H1 (cell line): ENCODE measurements at regions not wholly inside any gene's neighbourhood (a gene's known extent, or its start where the extent isn't known, plus 50 kb on each side); places are given as distances from the start of the nearest gene placed in this dataset.

ENCODE experiments used
- CTCF ChIA-PET: fragments of 300-600 bp; sonication (Branson Sonifier 250); formaldehyde crosslinking; loops from one replicate; lab custom pipeline; 2021; ENCODE audit not compliant: partially characterized antibody; lab: Charles Lee
- POLR2A ChIA-PET: fragments of 300-600 bp; sonication (Branson Sonifier 250); formaldehyde crosslinking; loops from one replicate; lab custom pipeline; 2021; ENCODE audit warnings: inconsistent platforms; ENCODE audit not compliant: partially characterized antibody; lab: Charles Lee
- DNase-seq, 2 experiments: peaks; one replicate each; pipeline versions ENCODE4 v3.0.0 to v3.0.0-alpha.2; 2010 to 2022; ENCODE audit warnings: low spot score in 2 of 2, low read depth in 1 of 2, mixed read lengths in 1 of 2
- FAIRE-seq: peaks from 2 replicates; lab custom pipeline; 2011; peaks lifted over from hg19 to GRCh38; lab: Jason Lieb, UNC
- H2AFZ ChIP-seq: 2 replicates; pipeline ENCODE4 v1.8.1; 2012; ENCODE audit warnings: low read length, inconsistent platforms
- H2AK5ac ChIP-seq: 2 replicates; pipeline ENCODE4 v1.6.1; 2013; ENCODE audit warnings: low read depth, low read length
- H2BK120ac ChIP-seq: replicated peaks from 2 replicates; pipeline ENCODE3; 2013; ENCODE audit warnings: low read depth, low read length, inconsistent platforms
- H2BK12ac ChIP-seq: 2 replicates; pipeline ENCODE4 v1.6.1; 2013; ENCODE audit warnings: low read depth, low read length
- H2BK15ac ChIP-seq: 2 replicates; pipeline ENCODE4 v1.6.1; 2013; ENCODE audit warnings: low read length
- H2BK20ac ChIP-seq: 2 replicates; pipeline ENCODE4 v1.6.1; 2013; ENCODE audit warnings: low read length
- H2BK5ac ChIP-seq: 2 replicates; pipeline ENCODE4 v1.6.1; 2013; ENCODE audit warnings: low read depth, low read length
- H3K14ac ChIP-seq: 2 replicates; pipeline ENCODE4 v1.6.1; 2013; ENCODE audit warnings: inconsistent platforms; ENCODE audit not compliant: insufficient read length
- H3K18ac ChIP-seq: 2 replicates; pipeline ENCODE4 v1.6.1; 2013; ENCODE audit warnings: low read length; ENCODE audit errors: extremely low read depth
- H3K23ac ChIP-seq: 2 replicates; pipeline ENCODE4 v1.6.1; 2013; ENCODE audit warnings: inconsistent platforms; ENCODE audit not compliant: insufficient read length
- H3K23me2 ChIP-seq: 2 replicates; pipeline ENCODE4 v1.6.1; 2013; ENCODE audit warnings: low read depth, low read length
- H3K27ac ChIP-seq: 2 replicates; pipeline ENCODE4 v1.6.1; 2011; ENCODE audit warnings: low read depth, low read length, inconsistent platforms
- H3K27me3 ChIP-seq, 4 experiments: replicated peaks in 1 of 4; 1 replicate in 1 of 4; 2 replicates in 3 of 4; pipeline versions ENCODE4 v1.6.1 to v1.8.1; 2011 to 2013; ENCODE audit warnings: low read length in 3 of 4, mild to moderate bottlenecking in 3 of 4, inconsistent platforms in 2 of 4, mixed read lengths in 2 of 4, moderate library complexity in 1 of 4; ENCODE audit not compliant: control insufficient read depth in 3 of 4, insufficient read depth in 3 of 4; ENCODE audit errors: extremely low read depth in 1 of 4
- H3K36me3 ChIP-seq, 4 experiments: 2 replicates each; pipeline versions ENCODE4 v1.6.1 to v1.8.1; 2011 to 2013; ENCODE audit warnings: mild to moderate bottlenecking in 4 of 4, low read length in 3 of 4, moderate library complexity in 2 of 4, control low read depth in 1 of 4, inconsistent platforms in 1 of 4; ENCODE audit not compliant: insufficient read depth in 4 of 4, control insufficient read depth in 2 of 4
- H3K4ac ChIP-seq: replicated peaks from 2 replicates; pipeline ENCODE3; 2013; ENCODE audit warnings: low read length, low read depth, mixed read lengths, inconsistent platforms; ENCODE audit not compliant: insufficient read length
- H3K4me1 ChIP-seq, 4 experiments: replicated peaks in 1 of 4; 1 replicate in 1 of 4; 2 replicates in 3 of 4; pipeline versions ENCODE4 v1.6.1 to v1.8.1; 2011 to 2013; ENCODE audit warnings: low read length in 3 of 4, inconsistent platforms in 2 of 4, mixed read lengths in 1 of 4; ENCODE audit not compliant: insufficient read depth in 4 of 4, control insufficient read depth in 3 of 4
- H3K4me2 ChIP-seq, 2 experiments: 2 replicates each; pipeline versions ENCODE4 v1.6.1 to v1.8.1; 2011 to 2013; ENCODE audit warnings: low read depth in 2 of 2, low read length in 2 of 2, control low read depth in 1 of 2, inconsistent platforms in 1 of 2, mild to moderate bottlenecking in 1 of 2; ENCODE audit not compliant: insufficient read depth in 1 of 2
- H3K4me3 ChIP-seq, 4 experiments: fragments of 200-600, 300-600 bp in 1 of 4; sonication (generic), shearing (Covaris generic), sonication (Bioruptor Twin) in 1 of 4; 2 replicates each; pipeline versions ENCODE4 v1.5.1 to v1.8.1; 2011 to 2016; ENCODE audit warnings: low read length in 4 of 4, low read depth in 3 of 4, control low read depth in 2 of 4, inconsistent platforms in 2 of 4, mild to moderate bottlenecking in 2 of 4, mixed read lengths in 1 of 4, moderate library complexity in 1 of 4; ENCODE audit not compliant: insufficient read depth in 2 of 4; ENCODE audit errors: extremely low read depth in 1 of 4
- H3K56ac ChIP-seq: replicated peaks from 2 replicates; pipeline ENCODE3; 2013; ENCODE audit warnings: low read depth, mild to moderate bottlenecking, mixed read lengths, low read length, inconsistent platforms; ENCODE audit not compliant: insufficient read length
- H3K79me1 ChIP-seq: 2 replicates; pipeline ENCODE4 v1.6.1; 2013; ENCODE audit warnings: low read depth, low read length, control low read depth
- H3K79me2 ChIP-seq, 2 experiments: 2 replicates each; pipeline versions ENCODE4 v1.6.1 to v1.8.1; 2012 to 2013; ENCODE audit warnings: low read length in 2 of 2, mild to moderate bottlenecking in 2 of 2, inconsistent platforms in 1 of 2; ENCODE audit not compliant: insufficient read depth in 2 of 2, control insufficient read depth in 1 of 2
- H3K9ac ChIP-seq, 4 experiments: replicated peaks in 1 of 4; 1 replicate in 1 of 4; 2 replicates in 3 of 4; pipeline versions ENCODE4 v1.6.1 to v1.8.1; 2011 to 2013; ENCODE audit warnings: low read depth in 3 of 4, low read length in 3 of 4, control low read depth in 2 of 4, mild to moderate bottlenecking in 2 of 4, moderate library complexity in 2 of 4, inconsistent platforms in 1 of 4; ENCODE audit errors: extremely low read depth in 1 of 4
- H3K9me3 ChIP-seq, 2 experiments: 2 replicates each; pipeline versions ENCODE4 v1.6.1 to v1.8.1; 2012 to 2013; ENCODE audit warnings: mild to moderate bottlenecking in 2 of 2, moderate library complexity in 2 of 2, control low read depth in 1 of 2, inconsistent platforms in 1 of 2, low read depth in 1 of 2, low read length in 1 of 2, mixed read lengths in 1 of 2; ENCODE audit not compliant: insufficient read depth in 2 of 2
- H4K20me1 ChIP-seq, 2 experiments: replicated peaks in 1 of 2; 2 replicates each; pipeline versions ENCODE3 to v1.8.1; 2011 to 2013; ENCODE audit warnings: inconsistent platforms in 2 of 2, low read length in 2 of 2, mild to moderate bottlenecking in 1 of 2; ENCODE audit not compliant: insufficient read depth in 2 of 2, control insufficient read depth in 1 of 2
- H4K5ac ChIP-seq: 2 replicates; pipeline ENCODE4 v1.6.1; 2013; ENCODE audit warnings: low read length, low read depth, mixed read lengths, inconsistent platforms; ENCODE audit not compliant: insufficient read length
- H4K8ac ChIP-seq: 2 replicates; pipeline ENCODE4 v1.8.0; 2013; ENCODE audit warnings: mild to moderate bottlenecking, moderate library complexity, low read length, inconsistent platforms; ENCODE audit not compliant: insufficient read depth; ENCODE audit errors: extremely low read depth
- H4K91ac ChIP-seq: replicated peaks from 2 replicates; pipeline ENCODE3; 2013; ENCODE audit warnings: low read length, mixed read lengths, inconsistent platforms; ENCODE audit not compliant: insufficient read length
- ASH2L ChIP-seq: fragments of 200-600, 300-600 bp; sonication (generic); IDR thresholded peaks from one replicate; pipeline ENCODE4 v1.7.1; 2017; ENCODE audit warnings: low read length
- BRCA1 ChIP-seq: IDR thresholded peaks from 2 replicates; pipeline ENCODE4 v1.6.1; 2012; ENCODE audit warnings: low read depth, low read length, improper control_type of control experiment
- CREB1 ChIP-seq: IDR thresholded peaks from 2 replicates; pipeline ENCODE4 v1.6.1; 2012; ENCODE audit warnings: inconsistent platforms
- EZH2 ChIP-seq: fragments of 200-600 bp; sonication (generic); IDR thresholded peaks from 2 replicates; pipeline ENCODE4 v1.7.1; 2012; ENCODE audit warnings: low read depth, mild to moderate bottlenecking, moderate library complexity, low read length, inconsistent platforms; ENCODE audit not compliant: severe bottlenecking
- GTF2F1 ChIP-seq: IDR thresholded peaks from 2 replicates; pipeline ENCODE4 v1.6.1; 2012; ENCODE audit warnings: low read depth, low read length, improper control_type of control experiment, borderline replicate concordance
- HDAC2 ChIP-seq, 2 experiments: fragments of 300-600 bp in 1 of 2; sonication (generic) in 1 of 2; IDR thresholded peaks; 2 replicates each; pipeline ENCODE4 v1.6.1; 2011 to 2012; ENCODE audit warnings: low read depth in 2 of 2, low read length in 2 of 2, mild to moderate bottlenecking in 2 of 2, moderate library complexity in 2 of 2, borderline replicate concordance in 1 of 2, inconsistent platforms in 1 of 2
- KDM1A ChIP-seq: fragments of 200-600, 300-600 bp; sonication (generic); IDR thresholded peaks from 2 replicates; pipeline ENCODE4 v1.7.1; 2016; ENCODE audit warnings: mild to moderate bottlenecking, low read length, borderline replicate concordance
- MAFK ChIP-seq: IDR thresholded peaks from 2 replicates; pipeline ENCODE4 v1.6.1; 2012; ENCODE audit warnings: low read depth, mild to moderate bottlenecking, improper control_type of control experiment, low read length
- POU5F1 ChIP-seq: IDR thresholded peaks from 2 replicates; pipeline ENCODE4 v1.6.1; 2011; ENCODE audit warnings: low read depth, mild to moderate bottlenecking, low read length, moderate library complexity
- RNF2 ChIP-seq: fragments of 200-900, 300-1000 bp; sonication (generic); IDR thresholded peaks from 2 replicates; pipeline ENCODE4 v1.7.1; 2016; ENCODE audit warnings: borderline replicate concordance, low read depth, mild to moderate bottlenecking, antibody characterized with exemption, low read length; ENCODE audit not compliant: poor library complexity, severe bottlenecking; ENCODE audit errors: missing control alignments
- SUZ12 ChIP-seq: fragments of 200-600 bp; sonication (generic); IDR thresholded peaks from 2 replicates; pipeline ENCODE4 v1.6.1; 2012; ENCODE audit warnings: mild to moderate bottlenecking, inconsistent platforms, low read length, moderate library complexity, mixed read lengths
- ZNF274 ChIP-seq: IDR thresholded peaks from 2 replicates; pipeline ENCODE4 v1.7.0; 2012; ENCODE audit warnings: low read length, borderline replicate concordance; ENCODE audit errors: extremely low read depth
- WGBS, 2 experiments: shearing (Covaris generic) in 1 of 2; methylation state at CpG; one replicate each; pipeline versions ENCODE4 v1.1.6 to v1.1.7; 2013 to 2015; ENCODE audit warnings: low lambda C conversion rate in 2 of 2, mixed read lengths in 2 of 2, inconsistent platforms in 1 of 2, low coverage in 1 of 2, missing lambda C conversion rate in 1 of 2; ENCODE audit not compliant: insufficient replicate concordance in 2 of 2, insufficient coverage in 1 of 2, insufficient read length in 1 of 2; ENCODE audit errors: extremely low coverage in 1 of 2, missing lambda C conversion rate in 1 of 2; 5-methylcytosine and 5-hydroxymethylcytosine counted together
- TF ChIP-seq, protein P1 (sequence below): IDR thresholded peaks from 2 replicates; pipeline ENCODE4 v1.6.1; 2011; ENCODE audit warnings: low read length, improper control_type of control experiment

DNA sequence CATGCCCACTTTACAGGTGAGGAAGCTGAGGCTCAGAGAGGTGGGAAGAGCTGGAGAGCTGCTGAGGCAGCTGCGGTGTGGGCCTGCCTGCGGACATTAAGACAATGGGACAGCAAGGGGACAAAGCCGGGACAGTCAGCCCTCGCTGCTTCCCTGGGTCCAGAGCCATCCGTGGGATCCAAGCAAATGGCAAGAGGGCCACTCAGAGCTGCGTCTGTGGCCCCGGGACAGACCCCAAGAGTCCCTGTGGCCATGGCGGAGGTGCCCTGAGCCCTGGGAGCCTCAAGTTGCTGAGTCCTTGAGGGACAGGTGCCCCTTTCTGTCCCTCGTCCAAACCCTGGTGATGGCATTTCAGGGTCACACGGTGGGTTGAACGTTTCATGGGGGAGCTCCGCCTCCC is 191.9 kb downstream of the OLFM1 start:
- no peak overlapping the region for H3K56ac ChIP-seq
- H2AFZ ChIP-seq, result no peak overlapping the region
- no peak overlapping the region for H4K91ac ChIP-seq
- H3K4me3 ChIP-seq, result no peak overlapping the region
- H3K18ac ChIP-seq, result no peak overlapping the region
- ChIA-PET POLR2A (no interaction called here), CTCF (interaction anchor here (0.6 to 6.3 kb wide), 7 partner anchors 11 to 193 kb away, joined by 3 to 56 read pairs (median 4); no protein-coding TSS in a partner anchor)
- no peaks in the 10 kb centered on the region for H3K36me3 ChIP-seq
- DNase-seq (no peak), FAIRE-seq (no peak)
- no peak overlapping the region for H2BK120ac ChIP-seq
- H3K4me1 ChIP-seq, result peaks cover 0 to 2% (median 0%) of the 10 kb centered on the region in 4 experiments; a peak in 1 of 7 replicates
- H3K9ac ChIP-seq, result no peak overlapping the region
- no peak overlapping the region for H4K5ac ChIP-seq
- H2BK15ac ChIP-seq, result no peak overlapping the region
- H4K8ac ChIP-seq, result 0 out of 2 replicates have a peak overlapping the region, but pooled peaks have one; percentile 11
- H2BK5ac ChIP-seq, result no peak overlapping the region
- no peak overlapping the region for H3K4me2 ChIP-seq
- H3K9me3 ChIP-seq, result no peaks in the 10 kb centered on the region
- H2BK12ac ChIP-seq, result no peak overlapping the region
- no peaks in the 10 kb centered on the region for H3K79me1 ChIP-seq
- H2BK20ac ChIP-seq, result no peak overlapping the region
- no peak overlapping the region for H3K27ac ChIP-seq
- 86% methylated on average over 12 of the region's 12 CpGs; no CpG with 5 or more reads in 1 of the 2 experiments for WGBS, 2 experiments
- H3K27me3 ChIP-seq, result no peaks in the 10 kb centered on the region; a peak in 1 of 7 replicates
- H3K4ac ChIP-seq, result no peak overlapping the region
- H4K20me1 ChIP-seq, result no peaks in the 10 kb centered on the region
- no peaks in the 10 kb centered on the region for H3K79me2 ChIP-seq
- H3K23ac ChIP-seq, result no peak overlapping the region
- H3K14ac ChIP-seq, result no peak overlapping the region
- H2AK5ac ChIP-seq, result no peak overlapping the region
- H3K23me2 ChIP-seq, result no peaks in the 10 kb centered on the region
- no peak for TF ChIP-seq ZNF274
- TF ChIP-seq EZH2, result no peak
- no peak for TF ChIP-seq ASH2L
- no peak for TF ChIP-seq MAFK
- TF ChIP-seq RNF2, result no peak
- no peak for TF ChIP-seq POU5F1
- no peak for TF ChIP-seq KDM1A
- TF ChIP-seq HDAC2 (IDR thresholded peaks at IDR 0.05; ENCODE audit: borderline replicate concordance in 1 of 2, low read depth in 2 of 2, low read length in 2 of 2), result no peak
- no peak for TF ChIP-seq CREB1
- TF ChIP-seq BRCA1, result no peak
- no peak for TF ChIP-seq SUZ12
- no peak for TF ChIP-seq GTF2F1
- TF ChIP-seq, protein P1, sequence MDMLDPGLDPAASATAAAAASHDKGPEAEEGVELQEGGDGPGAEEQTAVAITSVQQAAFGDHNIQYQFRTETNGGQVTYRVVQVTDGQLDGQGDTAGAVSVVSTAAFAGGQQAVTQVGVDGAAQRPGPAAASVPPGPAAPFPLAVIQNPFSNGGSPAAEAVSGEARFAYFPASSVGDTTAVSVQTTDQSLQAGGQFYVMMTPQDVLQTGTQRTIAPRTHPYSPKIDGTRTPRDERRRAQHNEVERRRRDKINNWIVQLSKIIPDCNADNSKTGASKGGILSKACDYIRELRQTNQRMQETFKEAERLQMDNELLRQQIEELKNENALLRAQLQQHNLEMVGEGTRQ, result no peak
